Heart left ventricle (tissue), 13 donors: ENCODE measurements at regions not wholly inside any gene's neighbourhood (a gene's known extent, or its start where the extent isn't known, plus 50 kb on each side); places are given as distances from the start of the nearest gene placed in this dataset.

Experiments used
- CTCF ChIP-seq, 12 donors: fragments of 200-600 bp; sonication (generic) in 4 of 12; IDR thresholded peaks; one replicate each; pipeline versions ENCODE4 v1.5.0 to v1.8.0; 2018 to 2022; ENCODE audit warnings: antibody characterized with exemption in 12 of 12, mild to moderate bottlenecking in 5 of 12
- POLR2A ChIP-seq, 2 donors: fragments of 450-650 bp; IDR thresholded peaks; one replicate each; pipeline ENCODE4 v1.6.1; 2017; ENCODE audit warnings: antibody characterized with exemption in 2 of 2, mild to moderate bottlenecking in 2 of 2, moderate library complexity in 2 of 2
- donor health status: ischemic (EF 13 %, LVEDD 7.1; RV severe dilation, severe dysfunction).
- donor health status: DM: no; HTN: yes; CAD: no.
- donor health status: DM: no; HTN: no; CAD: no.
- donor health status: ischemic (EF 25% LVEDD 6.9; RV normal size, moderate dysfunction).
- donor health status: ischemic (EF 25% LVEDD 5.7; RV mildly dilated, moderate dysfunction).
- donor health status: ischemic (EF 35%, LVEDD 5.7; RV mildly dilated, moderate dysfunction).
- donor health status: nonischemic (EF 11% LVEDD 7.7; RV severe dilation, severe dysfunction).
- donor health status: DM: yes; HTN: yes; CAD: no.
- donor health status: PGD.
- donor health status: ischemic (EF 29% LVEDD 5.4; RV normal size, mild dysfunction).
- donor health status: nonischemic (EF 23%, LVEDD 6.1; RV moderate dilation, normal function).

GRCh38 chr5:30523061-30523460 is 670.4 kb upstream of the CDH6 start:
- TF ChIP-seq CTCF (IDR thresholded peaks at IDR 0.05) (no peak), POLR2A (IDR thresholded peaks at IDR 0.05) (no peak)
